ENCODE measurements at regions not wholly inside any gene's neighbourhood (a gene's known extent, or its start where the extent isn't known, plus 50 kb on each side); places are given as distances from the start of the nearest gene placed in this dataset.

DNA sequence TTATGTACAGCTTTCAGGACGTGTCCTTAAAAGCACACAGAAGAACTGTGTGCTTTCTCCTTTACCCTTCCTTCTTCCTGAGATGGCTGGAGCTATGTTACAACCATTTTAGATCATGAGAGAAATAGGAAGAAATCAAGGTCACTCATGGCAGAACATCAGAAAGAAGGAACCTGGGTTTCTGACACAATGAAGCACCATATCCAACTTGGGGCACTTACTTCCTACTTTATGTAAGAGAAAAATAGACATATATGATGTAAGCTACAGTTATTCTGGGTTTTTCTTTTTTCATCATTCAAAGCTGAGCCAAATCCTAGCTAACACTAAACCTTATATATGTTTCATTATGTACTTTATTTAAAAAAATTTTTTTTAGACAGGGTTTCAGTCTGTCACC is 79.5 kb downstream of the FAM161A start:
- WGBS, 2 experiments (ENCODE audit: insufficient coverage in 2 of 2): 60% methylated on average over 1 of the region's 1 CpG; no CpG with 5 or more reads in 1 of the 2 experiments
- Histone ChIP-seq H3K4me3 (ENCODE audit: extremely low read depth, insufficient read depth, low read length, poor library complexity, severe bottlenecking) (no peak overlapping the region), H3K4me1 (ENCODE audit: control insufficient read depth, insufficient read depth, low read length, poor library complexity, severe bottlenecking) (no peaks in the 10 kb centered on the region), H3K36me3 (ENCODE audit: control insufficient read depth, insufficient read depth, low read length) (no peaks in the 10 kb centered on the region), H3K9me3 (ENCODE audit: control insufficient read depth, low read length) (no peaks in the 10 kb centered on the region), H3K27ac (ENCODE audit: low read depth, low read length, severe bottlenecking) (no peak overlapping the region)

DNA sequence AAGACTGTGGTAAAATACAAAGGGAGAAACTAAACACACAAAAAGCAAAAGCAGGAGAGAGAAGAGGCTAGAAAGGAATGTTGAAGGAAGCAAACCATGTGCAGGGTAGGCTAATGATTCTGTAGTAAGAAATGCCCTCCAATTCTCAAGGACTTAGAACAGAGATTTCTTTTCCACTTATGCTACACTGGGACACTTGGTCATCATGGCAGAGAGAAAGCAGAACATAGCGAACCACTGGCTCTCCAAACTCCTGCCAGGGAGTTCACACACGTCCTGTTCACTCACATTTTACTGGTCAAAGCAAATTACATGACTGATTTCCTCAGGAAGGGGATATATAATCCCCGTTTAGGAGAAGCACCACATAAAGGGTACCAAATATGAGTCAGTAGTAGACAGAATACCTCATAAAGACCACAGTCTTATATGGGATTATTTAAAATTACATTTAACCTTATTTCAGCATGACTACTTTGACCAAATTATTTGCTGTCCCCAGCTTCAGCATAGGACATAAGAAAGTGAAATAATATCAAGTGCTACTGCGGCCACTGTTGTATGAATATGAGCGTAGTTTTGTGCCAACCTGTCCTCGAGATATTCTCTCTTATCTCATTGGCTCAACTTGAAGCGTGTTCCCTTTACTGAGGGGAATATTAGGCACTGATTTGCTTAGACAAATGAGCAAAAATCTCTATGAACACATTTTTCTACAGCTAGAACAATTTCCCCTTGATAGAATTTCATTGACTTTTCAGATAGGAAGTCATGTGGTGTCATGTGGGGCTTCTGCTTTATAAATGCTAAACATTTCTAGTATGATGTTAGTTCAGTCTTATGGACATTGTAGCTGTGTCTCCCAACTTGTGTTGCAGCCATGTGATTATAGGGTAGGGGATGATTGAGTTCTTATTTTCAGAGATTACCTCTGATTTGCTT is 81.7 kb downstream of the FAM161A start:
- Histone ChIP-seq H3K9me3 (ENCODE audit: control insufficient read depth, low read length) (no peaks in the 10 kb centered on the region), H3K4me3 (ENCODE audit: extremely low read depth, insufficient read depth, low read length, poor library complexity, severe bottlenecking) (no peak overlapping the region), H3K4me1 (ENCODE audit: control insufficient read depth, insufficient read depth, low read length, poor library complexity, severe bottlenecking) (no peaks in the 10 kb centered on the region), H3K36me3 (ENCODE audit: control insufficient read depth, insufficient read depth, low read length) (no peaks in the 10 kb centered on the region), H3K27ac (ENCODE audit: low read depth, low read length, severe bottlenecking) (no peak overlapping the region)
- 76 to 84% methylated on average over 2 to 4 of the region's 7 CpGs for WGBS, 2 experiments (ENCODE audit: insufficient coverage in 2 of 2)

DNA sequence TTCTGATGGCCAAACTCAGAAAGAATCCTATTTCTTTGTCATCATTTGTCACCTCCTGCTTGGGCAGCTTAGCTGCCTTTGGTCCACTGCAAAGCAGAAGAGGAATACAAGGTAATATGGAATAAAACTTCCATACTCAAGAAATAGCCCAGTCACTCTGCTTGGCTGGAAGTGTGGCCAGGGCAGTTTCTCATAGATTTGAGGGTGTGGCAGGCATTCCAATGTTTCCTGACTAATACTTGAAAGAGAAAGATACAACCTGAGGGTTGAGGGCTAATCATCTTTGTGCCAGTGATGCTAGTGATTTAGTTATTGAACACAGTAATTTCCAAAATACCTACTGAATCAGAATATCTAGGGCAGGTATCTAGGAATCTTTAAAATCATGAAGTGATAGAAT is 83.1 kb downstream of the FAM161A start:
- Histone ChIP-seq H3K4me1 (ENCODE audit: control insufficient read depth, insufficient read depth, low read length, poor library complexity, severe bottlenecking) (no peaks in the 10 kb centered on the region), H3K36me3 (ENCODE audit: control insufficient read depth, insufficient read depth, low read length) (no peaks in the 10 kb centered on the region), H3K27ac (ENCODE audit: low read depth, low read length, severe bottlenecking) (no peak overlapping the region)

GRCh38 chr2:61770298-61770697 is 83.6 kb downstream of the FAM161A start:
- H3K4me1 ChIP-seq (ENCODE audit: control insufficient read depth, insufficient read depth, low read length, poor library complexity, severe bottlenecking): no peaks in the 10 kb centered on the region
- H3K36me3 ChIP-seq (ENCODE audit: control insufficient read depth, insufficient read depth, low read length): no peaks in the 10 kb centered on the region
- no peak overlapping the region for H3K27ac ChIP-seq (ENCODE audit: low read depth, low read length, severe bottlenecking)
- H3K4me3 ChIP-seq (ENCODE audit: extremely low read depth, insufficient read depth, low read length, poor library complexity, severe bottlenecking): no peak overlapping the region
- H3K9me3 ChIP-seq (ENCODE audit: control insufficient read depth, low read length): no peaks in the 10 kb centered on the region
- WGBS, 2 experiments (ENCODE audit: insufficient coverage in 2 of 2): 83 to 100% methylated on average over 1 of the region's 1 CpG

More for the DNA sequence above, 83.1 kb downstream of the FAM161A start:
- no peak overlapping the region for H3K4me3 ChIP-seq (ENCODE audit: extremely low read depth, insufficient read depth, low read length, poor library complexity, severe bottlenecking)
- H3K9me3 ChIP-seq (ENCODE audit: control insufficient read depth, low read length): no peaks in the 10 kb centered on the region

- Histone ChIP-seq H3K9me3 (ENCODE audit: control insufficient read depth, low read length) (no peaks in the 10 kb centered on the region), H3K4me3 (ENCODE audit: extremely low read depth, insufficient read depth, low read length, poor library complexity, severe bottlenecking) (no peak overlapping the region), H3K4me1 (ENCODE audit: control insufficient read depth, insufficient read depth, low read length, poor library complexity, severe bottlenecking) (no peaks in the 10 kb centered on the region), H3K27ac (ENCODE audit: low read depth, low read length, severe bottlenecking) (no peak overlapping the region), H3K36me3 (ENCODE audit: control insufficient read depth, insufficient read depth, low read length) (no peaks in the 10 kb centered on the region)
- 80 to 82% methylated on average over 1 of the region's 1 CpG for WGBS, 2 experiments (ENCODE audit: insufficient coverage in 2 of 2)
Observed at GRCh38 chr2:61769093-61769675, 84.7 kb downstream of the FAM161A start.

DNA sequence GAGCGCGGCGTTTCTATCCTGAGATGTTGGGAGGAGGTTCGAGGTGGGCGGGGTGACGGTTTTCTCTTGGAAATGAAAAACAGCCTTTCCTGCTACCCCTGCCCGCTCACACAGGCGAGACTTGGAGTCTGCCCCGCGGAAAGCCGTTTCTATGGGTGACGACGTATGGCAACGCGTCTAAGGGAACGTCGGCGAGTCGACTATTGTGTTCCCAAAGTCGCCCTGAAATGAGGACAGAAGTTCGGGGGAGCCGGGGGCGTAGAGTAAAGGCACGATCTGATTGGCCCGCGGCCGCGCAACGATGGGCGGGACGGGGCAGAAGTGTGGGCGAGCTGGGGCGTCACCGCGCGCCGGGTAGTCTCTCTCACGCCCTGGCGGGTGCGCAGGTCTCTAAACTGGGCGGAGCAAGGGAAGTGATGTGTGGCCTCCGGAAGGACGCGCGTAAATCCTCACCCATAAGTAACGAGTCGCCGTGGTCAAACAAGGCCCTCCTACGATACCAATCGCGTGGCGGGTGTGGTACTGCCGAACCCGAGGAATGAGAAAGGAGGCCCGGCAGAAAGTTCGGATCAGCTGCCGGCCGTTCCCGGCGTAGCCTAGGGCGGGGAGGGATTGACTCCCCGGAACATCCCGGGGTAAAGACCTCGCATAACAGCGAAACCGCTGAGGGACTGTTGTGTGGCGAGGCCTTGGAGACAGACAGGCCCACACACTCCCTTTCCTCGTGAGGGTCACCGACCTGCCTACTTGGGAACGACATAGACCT is 89.6 kb downstream of the FAM161A start:
- Histone ChIP-seq H3K36me3 (ENCODE audit: control insufficient read depth, insufficient read depth, low read length) (no peaks in the 10 kb centered on the region), H3K4me3 (ENCODE audit: extremely low read depth, insufficient read depth, low read length, poor library complexity, severe bottlenecking) (peak overlapping the region; percentile 61), H3K27ac (ENCODE audit: low read depth, low read length, severe bottlenecking) (peak overlapping the region; percentile 98), H3K4me1 (ENCODE audit: control insufficient read depth, insufficient read depth, low read length, poor library complexity, severe bottlenecking) (no peaks in the 10 kb centered on the region), H3K9me3 (ENCODE audit: control insufficient read depth, low read length) (no peaks in the 10 kb centered on the region)
- 4 to 5% methylated on average over 31 to 48 of the region's 70 CpGs for WGBS, 2 experiments (ENCODE audit: insufficient coverage in 2 of 2)

DNA sequence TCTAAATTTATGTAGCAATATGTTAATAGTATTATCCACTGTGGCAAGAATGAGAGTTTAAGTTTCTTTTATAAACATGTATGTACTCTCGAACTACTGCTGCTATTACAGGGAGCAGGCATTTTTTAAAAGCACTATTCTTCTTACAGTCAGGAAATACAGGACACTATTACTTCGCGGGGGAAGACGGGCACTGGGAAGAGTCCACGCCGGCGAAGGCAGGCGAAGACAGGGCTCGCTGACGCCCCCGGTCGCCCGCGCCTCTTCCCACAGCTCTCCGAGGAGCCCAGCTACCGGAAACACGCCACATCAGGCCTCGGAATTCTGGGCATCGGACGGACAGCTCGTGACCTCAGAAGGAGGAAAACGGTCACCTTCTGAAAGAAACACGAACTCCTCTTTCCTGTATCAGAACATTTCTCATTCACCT is 90.2 kb downstream of the FAM161A start:
- peak overlapping the region; percentile 98 for H3K27ac ChIP-seq (ENCODE audit: low read depth, low read length, severe bottlenecking)
- peak overlapping the region; percentile 61 for H3K4me3 ChIP-seq (ENCODE audit: extremely low read depth, insufficient read depth, low read length, poor library complexity, severe bottlenecking)
- no peaks in the 10 kb centered on the region for H3K36me3 ChIP-seq (ENCODE audit: control insufficient read depth, insufficient read depth, low read length)
- no peaks in the 10 kb centered on the region for H3K4me1 ChIP-seq (ENCODE audit: control insufficient read depth, insufficient read depth, low read length, poor library complexity, severe bottlenecking)
- no peaks in the 10 kb centered on the region for H3K9me3 ChIP-seq (ENCODE audit: control insufficient read depth, low read length)
- 0 to 1% methylated on average over 19 of the region's 23 CpGs for WGBS, 2 experiments (ENCODE audit: insufficient coverage in 2 of 2)

DNA sequence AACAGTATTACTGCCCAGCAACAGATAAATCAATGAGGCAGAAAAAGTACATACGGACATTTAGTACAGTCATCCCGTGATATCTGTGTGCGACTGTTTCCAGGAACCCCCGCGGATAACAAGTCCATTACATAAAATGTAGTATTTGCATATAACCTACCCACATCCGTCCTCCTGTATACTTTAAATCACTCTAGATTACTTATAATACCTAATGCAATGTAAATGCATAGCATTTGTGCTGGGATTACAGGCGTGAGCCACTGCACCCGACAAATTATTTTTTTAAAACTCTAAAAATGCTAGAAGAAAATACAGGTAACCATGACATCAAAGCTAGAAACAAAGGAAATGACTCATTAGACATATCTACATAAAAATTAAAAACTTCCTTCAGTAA is 91.6 kb downstream of the FAM161A start:
- H3K27ac ChIP-seq (ENCODE audit: low read depth, low read length, severe bottlenecking): no peak overlapping the region
- WGBS, 2 experiments (ENCODE audit: insufficient coverage in 2 of 2): 90 to 100% methylated on average over 2 to 3 of the region's 8 CpGs
- no peaks in the 10 kb centered on the region for H3K4me1 ChIP-seq (ENCODE audit: control insufficient read depth, insufficient read depth, low read length, poor library complexity, severe bottlenecking)
- H3K4me3 ChIP-seq (ENCODE audit: extremely low read depth, insufficient read depth, low read length, poor library complexity, severe bottlenecking): no peak overlapping the region
- no peaks in the 10 kb centered on the region for H3K9me3 ChIP-seq (ENCODE audit: control insufficient read depth, low read length)
- H3K36me3 ChIP-seq (ENCODE audit: control insufficient read depth, insufficient read depth, low read length): no peaks in the 10 kb centered on the region

- Histone ChIP-seq H3K27ac (ENCODE audit: low read depth, low read length, severe bottlenecking) (no peak overlapping the region), H3K9me3 (ENCODE audit: control insufficient read depth, low read length) (no peaks in the 10 kb centered on the region), H3K4me1 (ENCODE audit: control insufficient read depth, insufficient read depth, low read length, poor library complexity, severe bottlenecking) (no peaks in the 10 kb centered on the region), H3K36me3 (ENCODE audit: control insufficient read depth, insufficient read depth, low read length) (no peaks in the 10 kb centered on the region), H3K4me3 (ENCODE audit: extremely low read depth, insufficient read depth, low read length, poor library complexity, severe bottlenecking) (no peak overlapping the region)
- WGBS, 2 experiments (ENCODE audit: insufficient coverage in 2 of 2): no CpG with 5 or more reads among the region's 2 CpGs
Observed at GRCh38 chr2:61759718-61760117, 94.1 kb downstream of the FAM161A start.

GRCh38 chr2:61759005-61759404 is 94.9 kb downstream of the FAM161A start:
- Histone ChIP-seq H3K27ac (ENCODE audit: low read depth, low read length, severe bottlenecking) (no peak overlapping the region), H3K36me3 (ENCODE audit: control insufficient read depth, insufficient read depth, low read length) (no peaks in the 10 kb centered on the region), H3K9me3 (ENCODE audit: control insufficient read depth, low read length) (no peaks in the 10 kb centered on the region), H3K4me3 (ENCODE audit: extremely low read depth, insufficient read depth, low read length, poor library complexity, severe bottlenecking) (no peak overlapping the region), H3K4me1 (ENCODE audit: control insufficient read depth, insufficient read depth, low read length, poor library complexity, severe bottlenecking) (no peaks in the 10 kb centered on the region)
- 100% methylated on average over 2 to 3 of the region's 4 CpGs for WGBS, 2 experiments (ENCODE audit: insufficient coverage in 2 of 2)

All from mesodermal cell (in vitro differentiated cells).